ENCODE measurements at regions not wholly inside any gene's neighbourhood (a gene's known extent, or its start where the extent isn't known, plus 50 kb on each side); places are given as distances from the start of the nearest gene placed in this dataset.
A peak's percentile ranks its signal among the peaks of the same experiment; 100 is the strongest.

GRCh38 chr1:220475141-220475540, 52.8 kb upstream of the MARK1 start (continued):
- TF ChIP-seq MGA (IDR thresholded peaks at IDR 0.05) (peak; percentile 36; the same call in 1 of the 2 replicates), PHF8 (IDR thresholded peaks at IDR 0.05; ENCODE audit: borderline replicate concordance, low read length) (peak; percentile 27; the same call in 1 of the 2 replicates), SREBF1 (IDR thresholded peaks at IDR 0.05; ENCODE audit: borderline replicate concordance, low read depth, low read length) (peak; percentile 90; the same call in 1 of the 2 replicates), PML (IDR thresholded peaks at IDR 0.05; ENCODE audit: low read length) (peak; percentile 22; the same call in 1 of the 2 replicates), FOS (IDR thresholded peaks at IDR 0.05; ENCODE audit: extremely low read depth, insufficient read length) (peak; percentile 26), NFYB (IDR thresholded peaks at IDR 0.05; ENCODE audit: extremely low read depth, insufficient read length) (peak; percentile 58)

Measured in K562 (cell line).